ENCODE measurements at regions not wholly inside any gene's neighbourhood (a gene's known extent, or its start where the extent isn't known, plus 50 kb on each side); places are given as distances from the start of the nearest gene placed in this dataset.
"Not testable (repeated sequence)": the region's sequence is repeated elsewhere in the genome, so short reads cannot be mapped to it uniquely, and the experiment has no call there.

DNA sequence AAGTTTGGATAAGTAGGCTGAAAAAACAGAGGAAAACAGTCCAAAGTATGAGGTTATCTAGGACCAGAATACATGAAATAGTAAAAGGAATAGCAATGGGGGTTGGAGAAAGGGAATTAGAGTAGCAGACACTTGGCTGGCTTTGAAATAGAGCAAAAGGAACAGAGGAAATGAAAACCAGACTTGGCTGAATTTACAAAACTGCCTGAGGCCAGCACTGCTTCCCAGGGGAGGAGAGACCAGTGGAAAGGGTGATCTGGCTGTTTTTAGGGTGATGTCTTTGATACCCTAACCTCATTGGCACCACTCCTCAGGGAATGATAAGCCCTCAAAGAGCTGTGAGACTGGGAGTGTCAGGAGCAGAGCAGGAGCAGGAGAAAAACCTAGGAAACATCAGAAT is 413.4 kb upstream of the SLC30A5 start:
- DNase-seq: no peak

GRCh38 chr5:68681929-68682328 is 411.9 kb upstream of the SLC30A5 start:
- no peak for DNase-seq

- no peak for DNase-seq
Measured at GRCh38 chr5:68682400-68683160, 411.2 kb upstream of the SLC30A5 start.

DNA sequence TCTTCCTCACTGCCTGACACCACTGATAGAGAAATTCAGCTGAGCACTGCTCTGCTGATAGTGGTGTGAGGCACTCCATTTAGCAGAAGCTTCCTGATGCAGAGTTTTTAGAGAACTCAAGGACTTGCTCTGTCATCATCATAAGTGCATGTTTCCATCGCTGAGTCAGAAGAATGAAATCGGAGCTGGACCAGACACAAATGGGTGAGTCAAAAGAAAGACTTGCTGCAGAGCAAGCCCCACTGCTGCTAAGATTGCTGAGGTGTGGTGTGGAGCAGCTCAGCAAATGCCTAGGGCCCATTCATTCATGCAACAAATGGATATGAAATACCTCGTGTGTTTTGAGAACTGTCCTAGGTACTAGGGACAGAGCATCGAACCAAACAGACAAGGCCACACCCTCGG is 410.2 kb upstream of the SLC30A5 start:
- DNase-seq: peak; percentile 33

- DNase-seq: no peak
Measured at GRCh38 chr5:68685863-68686262, 408.0 kb upstream of the SLC30A5 start.

GRCh38 chr5:68688547-68688946 is 405.3 kb upstream of the SLC30A5 start:
- no peak for DNase-seq

DNA sequence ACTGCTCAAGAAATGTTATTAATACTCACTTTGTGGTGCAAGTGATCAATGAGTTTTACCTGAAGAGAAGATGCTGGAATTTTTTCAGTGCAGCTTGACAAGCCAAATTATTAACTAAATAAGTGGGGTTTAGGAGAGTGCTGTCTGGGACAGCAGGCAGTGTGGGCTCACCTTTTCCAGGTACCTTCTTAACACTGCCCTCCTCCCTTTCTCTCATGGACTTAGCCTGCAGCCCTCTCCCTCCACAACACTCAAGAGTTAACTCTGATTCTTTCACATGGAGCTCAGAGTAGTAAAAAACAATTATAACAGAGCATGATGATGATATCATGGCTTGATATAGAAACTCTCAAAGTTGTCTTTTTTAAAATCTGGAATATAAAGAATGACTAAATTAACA is 404.8 kb upstream of the SLC30A5 start:
- DNase-seq: no peak

DNA sequence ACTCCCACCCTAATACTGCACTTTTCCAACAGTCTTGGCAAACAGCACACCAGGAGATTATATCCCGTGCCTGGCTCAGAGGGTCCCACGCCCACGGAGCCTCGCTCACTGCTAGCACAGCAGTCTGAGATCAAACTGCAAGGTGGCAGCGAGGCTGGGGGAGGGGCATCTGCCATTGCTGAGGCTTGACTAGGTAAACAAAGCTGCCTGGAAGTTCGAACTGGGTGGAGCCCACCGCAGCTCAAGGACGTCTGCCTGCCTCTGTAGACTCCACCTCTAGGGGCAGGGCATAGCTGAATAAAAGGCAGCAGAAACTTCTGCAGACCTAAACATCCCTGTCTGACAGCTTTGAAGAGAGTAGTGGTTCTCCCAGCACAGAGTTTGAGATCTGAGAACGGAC is 401.9 kb upstream of the SLC30A5 start:
- DNase-seq: not testable (repeated sequence)

GRCh38 chr5:68698025-68698940 is 395.5 kb upstream of the SLC30A5 start:
- DNase-seq: no peak

DNA sequence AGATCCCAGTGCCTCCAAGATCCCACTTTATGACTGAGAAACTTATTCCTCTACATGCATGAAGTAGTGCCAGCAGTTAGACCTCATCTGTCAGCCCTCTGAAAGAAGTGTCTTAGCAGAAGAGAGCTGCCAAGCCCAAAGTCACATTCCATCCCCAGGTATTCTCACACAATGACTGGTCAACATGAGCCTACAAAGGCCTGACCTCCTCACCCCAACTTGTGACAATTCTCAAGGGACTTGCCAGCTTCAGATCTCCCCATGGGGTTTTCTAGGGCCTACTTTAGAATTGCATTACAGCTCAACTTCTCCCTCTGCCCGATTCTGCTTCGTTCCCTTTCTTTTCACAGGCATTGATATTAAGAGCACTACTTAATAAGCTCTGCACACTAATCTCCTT is 393.8 kb upstream of the SLC30A5 start:
- no peak for DNase-seq

GRCh38 chr5:68707575-68707974 is 386.2 kb upstream of the SLC30A5 start:
- DNase-seq: no peak

GRCh38 chr5:68708156-68708841 is 385.5 kb upstream of the SLC30A5 start:
- no peak for DNase-seq

GRCh38 chr5:68708842-68709170 is 385.0 kb upstream of the SLC30A5 start:
- DNase-seq: no peak

GRCh38 chr5:68709239-68709638 is 384.6 kb upstream of the SLC30A5 start:
- no peak for DNase-seq

GRCh38 chr5:68710514-68710913 is 383.3 kb upstream of the SLC30A5 start:
- DNase-seq: no peak

GRCh38 chr5:68711293-68712200 is 382.3 kb upstream of the SLC30A5 start:
- DNase-seq: no peak

DNA sequence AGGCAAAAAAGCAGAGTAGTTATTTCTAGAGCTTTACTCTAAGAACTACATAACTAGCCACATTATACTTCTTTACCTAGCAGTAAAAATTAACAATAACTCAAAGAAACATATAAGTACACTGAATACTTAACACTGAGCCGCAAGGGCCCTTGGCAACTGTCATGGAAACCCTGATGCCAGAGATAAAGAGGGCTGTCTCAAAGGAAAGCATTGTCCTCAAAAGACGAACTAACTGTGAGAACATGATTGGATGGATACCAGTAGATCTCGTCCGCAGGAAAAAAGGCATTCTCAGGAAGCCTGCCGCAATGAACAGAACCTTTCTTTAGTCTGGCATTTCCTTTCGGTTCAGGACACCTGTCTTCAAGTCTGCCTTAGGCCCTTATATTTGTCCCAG is 379.0 kb upstream of the SLC30A5 start:
- DNase-seq: no peak

GRCh38 chr5:68720884-68721610 is 372.8 kb upstream of the SLC30A5 start:
- no peak for DNase-seq

DNA sequence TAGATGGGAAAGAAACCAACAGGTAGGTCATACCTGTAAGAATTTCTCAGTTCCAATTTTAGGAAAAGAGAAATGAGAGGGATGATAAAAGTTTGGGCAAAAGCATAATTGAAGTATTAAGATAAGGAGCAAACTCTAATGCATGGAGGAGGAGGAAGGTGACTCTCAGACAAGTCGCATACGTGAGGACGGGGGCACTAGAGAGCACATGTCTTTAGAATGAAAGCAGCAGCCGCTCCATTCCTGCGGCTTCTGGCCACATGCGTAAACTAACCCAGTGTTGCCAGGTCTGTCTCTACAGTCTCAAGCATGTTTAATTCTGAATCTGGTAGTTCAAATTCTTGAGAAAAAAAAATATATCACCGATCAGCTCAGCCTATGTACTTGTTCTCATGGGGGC is 371.5 kb upstream of the SLC30A5 start:
- no peak for DNase-seq

- DNase-seq: no peak
Measured at GRCh38 chr5:68725905-68726683, 367.7 kb upstream of the SLC30A5 start.

GRCh38 chr5:68727931-68728330 is 365.9 kb upstream of the SLC30A5 start:
- no peak for DNase-seq
